ENCODE measurements at regions not wholly inside any gene's neighbourhood (a gene's known extent, or its start where the extent isn't known, plus 50 kb on each side); places are given as distances from the start of the nearest gene placed in this dataset.
"Not testable (repeated sequence)": the region's sequence is repeated elsewhere in the genome, so short reads cannot be mapped to it uniquely, and the experiment has no call there.

GRCh38 chr1:201639826-201640225 is 100.9 kb downstream of the NAV1 start:
- no peak for DNase-seq

GRCh38 chr1:201640624-201641023 is 101.7 kb downstream of the NAV1 start:
- DNase-seq, result no peak

GRCh38 chr1:201641524-201642253 is 102.8 kb downstream of the NAV1 start:
- no peak for DNase-seq

- no peak for DNase-seq
Observed at GRCh38 chr1:201643835-201644104, 104.8 kb downstream of the NAV1 start.

- DNase-seq, result no peak
Observed at GRCh38 chr1:201644197-201644596, 105.3 kb downstream of the NAV1 start.

GRCh38 chr1:201645000-201645399 is 106.1 kb downstream of the NAV1 start:
- not testable (repeated sequence) for DNase-seq

GRCh38 chr1:201645956-201646355 is 107.0 kb downstream of the NAV1 start:
- no peak for DNase-seq

GRCh38 chr1:201646411-201647022 is 107.6 kb downstream of the NAV1 start:
- no peak for DNase-seq

GRCh38 chr1:201647094-201647493 is 108.2 kb downstream of the NAV1 start:
- DNase-seq, result no peak

GRCh38 chr1:201647722-201648065 is 108.8 kb downstream of the NAV1 start:
- DNase-seq, result no peak

GRCh38 chr1:201648066-201648906 is 109.4 kb downstream of the NAV1 start:
- peak; percentile 54 for DNase-seq

GRCh38 chr1:201648907-201649721 is 110.2 kb downstream of the NAV1 start:
- no peak for DNase-seq

- DNase-seq, result peak; percentile 84
Observed at GRCh38 chr1:201649761-201650622, 111.1 kb downstream of the NAV1 start.

- DNase-seq, result no peak
Observed at GRCh38 chr1:201650623-201650933, 111.7 kb downstream of the NAV1 start.

- DNase-seq, result no peak
Observed at GRCh38 chr1:201652181-201652580, 113.3 kb downstream of the NAV1 start.

- no peak for DNase-seq
Observed at GRCh38 chr1:201653233-201653632, 114.3 kb downstream of the NAV1 start.

GRCh38 chr1:201653883-201654282 is 115.0 kb downstream of the NAV1 start:
- no peak for DNase-seq

- no peak for DNase-seq
Observed at GRCh38 chr1:201655243-201655642, 116.3 kb downstream of the NAV1 start.

- DNase-seq, result no peak
Observed at GRCh38 chr1:201655910-201656309, 117.0 kb downstream of the NAV1 start.

GRCh38 chr1:201656311-201657032 is 117.5 kb downstream of the NAV1 start:
- DNase-seq, result no peak

- no peak for DNase-seq
Observed at GRCh38 chr1:201659572-201659971, 120.6 kb downstream of the NAV1 start.

Data from NCI-H774 (cell line).